ENCODE measurements at regions not wholly inside any gene's neighbourhood (a gene's known extent, or its start where the extent isn't known, plus 50 kb on each side); places are given as distances from the start of the nearest gene placed in this dataset.
"Not testable (repeated sequence)": the region's sequence is repeated elsewhere in the genome, so short reads cannot be mapped to it uniquely, and the experiment has no call there.

DNA sequence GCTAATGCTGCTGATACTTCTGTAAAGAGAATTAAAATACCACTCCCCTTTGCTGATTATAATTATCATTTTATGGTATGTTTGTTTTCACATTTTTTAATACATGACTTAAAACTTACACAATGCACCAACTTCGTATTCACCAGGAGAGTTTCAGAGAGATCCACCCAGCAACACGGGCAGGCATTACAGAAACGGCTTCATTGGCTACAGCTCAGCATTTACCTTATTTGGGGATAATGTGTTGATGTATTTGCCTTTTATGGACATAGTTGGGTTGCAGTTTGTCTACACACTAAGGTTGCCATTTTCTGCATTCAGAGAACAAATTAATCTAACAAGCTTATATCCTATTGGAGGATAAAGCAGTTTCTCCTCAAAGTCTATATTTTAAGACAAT, 423.6 kb downstream of the PRDM9 start:
- Histone ChIP-seq H3K4me1 (ENCODE audit: control insufficient read depth, extremely low read depth, insufficient read depth, low read length) (no peaks in the 10 kb centered on the region), H3K27me3 (ENCODE audit: control insufficient read depth, insufficient read depth, low read length) (no peaks in the 10 kb centered on the region), H3K79me2 (ENCODE audit: control insufficient read depth, insufficient read depth, low read length) (no peaks in the 10 kb centered on the region), H2AFZ (ENCODE audit: low read length) (no peak overlapping the region), H3K4me2 (ENCODE audit: extremely low read depth, insufficient read depth, low read length) (no peak overlapping the region), H3K9me3 (ENCODE audit: control insufficient read depth, insufficient read depth, low read depth, low read length) (no peaks in the 10 kb centered on the region), H3K9ac (ENCODE audit: insufficient read depth, low read length) (no peak overlapping the region), H3K36me3 (ENCODE audit: control insufficient read depth, insufficient read depth, low read length) (no peaks in the 10 kb centered on the region), H3K4me3 (replicated peaks in 1 of 4; ENCODE audit: control extremely low read depth in 1 of 4, insufficient read depth in 1 of 4, low read depth in 3 of 4, low read length in 4 of 4) (no peak overlapping the region), H4K20me1 (ENCODE audit: control insufficient read depth, extremely low read depth, insufficient read depth, low read length) (no peaks in the 10 kb centered on the region), H3K27ac (ENCODE audit: insufficient read depth, low read length) (no peak overlapping the region)
- TF ChIP-seq, protein P1, sequence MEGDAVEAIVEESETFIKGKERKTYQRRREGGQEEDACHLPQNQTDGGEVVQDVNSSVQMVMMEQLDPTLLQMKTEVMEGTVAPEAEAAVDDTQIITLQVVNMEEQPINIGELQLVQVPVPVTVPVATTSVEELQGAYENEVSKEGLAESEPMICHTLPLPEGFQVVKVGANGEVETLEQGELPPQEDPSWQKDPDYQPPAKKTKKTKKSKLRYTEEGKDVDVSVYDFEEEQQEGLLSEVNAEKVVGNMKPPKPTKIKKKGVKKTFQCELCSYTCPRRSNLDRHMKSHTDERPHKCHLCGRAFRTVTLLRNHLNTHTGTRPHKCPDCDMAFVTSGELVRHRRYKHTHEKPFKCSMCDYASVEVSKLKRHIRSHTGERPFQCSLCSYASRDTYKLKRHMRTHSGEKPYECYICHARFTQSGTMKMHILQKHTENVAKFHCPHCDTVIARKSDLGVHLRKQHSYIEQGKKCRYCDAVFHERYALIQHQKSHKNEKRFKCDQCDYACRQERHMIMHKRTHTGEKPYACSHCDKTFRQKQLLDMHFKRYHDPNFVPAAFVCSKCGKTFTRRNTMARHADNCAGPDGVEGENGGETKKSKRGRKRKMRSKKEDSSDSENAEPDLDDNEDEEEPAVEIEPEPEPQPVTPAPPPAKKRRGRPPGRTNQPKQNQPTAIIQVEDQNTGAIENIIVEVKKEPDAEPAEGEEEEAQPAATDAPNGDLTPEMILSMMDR (conservative IDR thresholded peaks at IDR 0.05 in 1 of 2, IDR thresholded peaks at IDR 0.05 in 1 of 2; ENCODE audit: low read depth in 1 of 2, low read length in 2 of 2) = no peak
- DNase-seq (ENCODE audit: low read depth in 2 of 2) = no peak

DNA sequence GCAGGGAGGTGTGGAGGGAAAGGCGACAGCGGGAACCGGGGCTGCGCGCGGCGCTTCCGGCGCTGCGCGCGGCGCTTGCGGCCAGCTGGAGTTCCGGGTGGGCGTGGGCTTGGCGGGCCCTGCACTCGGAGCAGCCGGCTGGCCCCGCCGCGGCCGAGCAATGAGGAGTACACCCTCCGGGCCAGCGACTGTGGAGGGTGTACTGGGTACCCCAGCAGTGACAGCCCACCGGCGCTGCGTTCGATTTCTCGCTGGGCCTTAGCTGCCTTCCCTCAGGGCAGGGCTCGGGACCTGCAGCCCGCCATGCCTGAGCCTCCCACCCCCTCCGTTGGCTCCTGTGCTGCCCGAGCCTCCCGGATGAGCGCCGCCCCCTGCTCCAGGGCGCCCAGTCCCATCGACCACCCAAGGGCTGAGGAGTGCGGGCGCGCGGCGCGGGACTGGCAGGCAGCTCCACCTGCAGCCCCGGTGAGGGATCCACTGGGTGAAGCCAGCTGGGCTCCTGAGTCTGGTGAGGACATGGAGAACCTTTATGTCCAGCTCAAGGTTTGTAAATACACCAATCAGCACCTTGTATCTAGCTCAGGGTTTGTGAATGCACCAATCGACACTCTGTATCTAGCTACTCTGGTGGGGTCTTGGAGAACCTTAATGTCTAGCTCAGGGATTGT, 444.0 kb downstream of the PRDM9 start:
- not testable (repeated sequence) for H2AFZ ChIP-seq (ENCODE audit: low read length); H3K9me3 ChIP-seq (ENCODE audit: control insufficient read depth, insufficient read depth, low read depth, low read length); H3K4me1 ChIP-seq (ENCODE audit: control insufficient read depth, extremely low read depth, insufficient read depth, low read length); H3K4me3 ChIP-seq (replicated peaks in 1 of 4; ENCODE audit: control extremely low read depth in 1 of 4, insufficient read depth in 1 of 4, low read depth in 3 of 4, low read length in 4 of 4); H3K27me3 ChIP-seq (ENCODE audit: control insufficient read depth, insufficient read depth, low read length); H3K4me2 ChIP-seq (ENCODE audit: extremely low read depth, insufficient read depth, low read length); DNase-seq (ENCODE audit: low read depth in 2 of 2); H3K79me2 ChIP-seq (ENCODE audit: control insufficient read depth, insufficient read depth, low read length); H3K36me3 ChIP-seq (ENCODE audit: control insufficient read depth, insufficient read depth, low read length); H4K20me1 ChIP-seq (ENCODE audit: control insufficient read depth, extremely low read depth, insufficient read depth, low read length); H3K9ac ChIP-seq (ENCODE audit: insufficient read depth, low read length); H3K27ac ChIP-seq (ENCODE audit: insufficient read depth, low read length)

DNA sequence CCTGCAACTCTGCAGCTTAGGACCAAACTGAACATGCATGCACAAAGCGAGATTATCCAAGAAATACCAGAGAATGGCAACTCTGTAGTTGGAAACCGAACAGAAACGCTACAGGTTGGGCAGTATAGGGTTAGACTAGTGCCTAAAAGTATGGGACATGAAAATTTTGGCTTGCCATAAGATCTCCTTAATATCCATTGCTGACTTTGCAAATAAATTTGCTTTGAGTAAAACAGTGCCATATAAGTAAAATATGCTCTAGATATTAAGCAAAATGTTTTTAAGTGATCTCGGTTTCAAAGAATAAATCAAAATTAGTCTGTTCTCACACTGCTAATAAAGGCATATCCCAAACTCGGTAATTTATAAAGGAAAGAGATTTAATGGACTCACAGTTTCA, 456.0 kb downstream of the PRDM9 start:
- H3K4me2 ChIP-seq (ENCODE audit: extremely low read depth, insufficient read depth, low read length) = no peak overlapping the region
- no peaks in the 10 kb centered on the region for H4K20me1 ChIP-seq (ENCODE audit: control insufficient read depth, extremely low read depth, insufficient read depth, low read length)
- no peaks in the 10 kb centered on the region for H3K27me3 ChIP-seq (ENCODE audit: control insufficient read depth, insufficient read depth, low read length)
- no peak overlapping the region for H2AFZ ChIP-seq (ENCODE audit: low read length)
- no peaks in the 10 kb centered on the region for H3K36me3 ChIP-seq (ENCODE audit: control insufficient read depth, insufficient read depth, low read length)
- no peak overlapping the region for H3K4me3 ChIP-seq (replicated peaks in 1 of 4; ENCODE audit: control extremely low read depth in 1 of 4, insufficient read depth in 1 of 4, low read depth in 3 of 4, low read length in 4 of 4)
- no peaks in the 10 kb centered on the region for H3K4me1 ChIP-seq (ENCODE audit: control insufficient read depth, extremely low read depth, insufficient read depth, low read length)
- TF ChIP-seq, protein P1 (conservative IDR thresholded peaks at IDR 0.05 in 1 of 2, IDR thresholded peaks at IDR 0.05 in 1 of 2; ENCODE audit: low read depth in 1 of 2, low read length in 2 of 2) = no peak
- TF ChIP-seq EZH2 (IDR thresholded peaks at IDR 0.05; ENCODE audit: low read length, missing control alignments) = no peak
- H3K79me2 ChIP-seq (ENCODE audit: control insufficient read depth, insufficient read depth, low read length) = no peaks in the 10 kb centered on the region
- DNase-seq (ENCODE audit: low read depth in 2 of 2) = no peak
- H3K27ac ChIP-seq (ENCODE audit: insufficient read depth, low read length) = no peak overlapping the region
- no peaks in the 10 kb centered on the region for H3K9me3 ChIP-seq (ENCODE audit: control insufficient read depth, insufficient read depth, low read depth, low read length)
- no peak overlapping the region for H3K9ac ChIP-seq (ENCODE audit: insufficient read depth, low read length)

All from fibroblast of lung (primary cell).